NCI-H2171 treated with DMSO at 0.1 percent for 48 hours (cell line): ENCODE measurements at regions not wholly inside any gene's neighbourhood (a gene's known extent, or its start where the extent isn't known, plus 50 kb on each side); places are given as distances from the start of the nearest gene placed in this dataset.
"Not testable (repeated sequence)": the region's sequence is repeated elsewhere in the genome, so short reads cannot be mapped to it uniquely, and the experiment has no call there.

Source experiments
- DNase-seq: peaks from one replicate; lab custom pipeline; 2025; lab: John Stamatoyannopoulos, UW

GRCh38 chr20:1825938-1826445 lies 69.2 kb upstream of the SIRPA start:
- no peak for DNase-seq

GRCh38 chr20:1825507-1825906 lies 69.7 kb upstream of the SIRPA start:
- DNase-seq, result no peak

- no peak for DNase-seq
These were observed 70.4 kb upstream of the SIRPA start for GRCh38 chr20:1824834-1825233.

- DNase-seq, result no peak
These were observed 71.0 kb upstream of the SIRPA start for GRCh38 chr20:1824181-1824580.

- no peak for DNase-seq
These were observed 71.8 kb upstream of the SIRPA start for GRCh38 chr20:1823450-1823844.

- DNase-seq, result no peak
These were observed 72.4 kb upstream of the SIRPA start for GRCh38 chr20:1822564-1823449.

GRCh38 chr20:1820138-1821079 lies 74.8 kb upstream of the SIRPA start:
- DNase-seq, result no peak

GRCh38 chr20:1819311-1820137 lies 75.7 kb upstream of the SIRPA start:
- no peak for DNase-seq

- DNase-seq, result no peak
These were observed 76.3 kb upstream of the SIRPA start for GRCh38 chr20:1818895-1819294.

- no peak for DNase-seq
These were observed 76.9 kb upstream of the SIRPA start for GRCh38 chr20:1818247-1818840.

GRCh38 chr20:1817577-1818211 lies 77.5 kb upstream of the SIRPA start:
- DNase-seq, result no peak

GRCh38 chr20:1816384-1817381 lies 78.5 kb upstream of the SIRPA start:
- DNase-seq, result no peak

- DNase-seq, result peak; percentile 63
These were observed 79.6 kb upstream of the SIRPA start for GRCh38 chr20:1815502-1816085.

- DNase-seq, result not testable (repeated sequence)
These were observed 80.3 kb upstream of the SIRPA start for GRCh38 chr20:1814861-1815260.

- peak; percentile 46 for DNase-seq
These were observed 81.3 kb upstream of the SIRPA start for GRCh38 chr20:1813674-1814635.

- DNase-seq, result no peak
These were observed 82.1 kb upstream of the SIRPA start for GRCh38 chr20:1813101-1813529.

- DNase-seq, result no peak
These were observed 83.3 kb upstream of the SIRPA start for GRCh38 chr20:1811621-1812498.
